GM18498 (cell line): ENCODE measurements at regions not wholly inside any gene's neighbourhood (a gene's known extent, or its start where the extent isn't known, plus 50 kb on each side); places are given as distances from the start of the nearest gene placed in this dataset.
A peak's percentile ranks its signal among the peaks of the same experiment; 100 is the strongest.

Experiments
- ATAC-seq: cut with Tn5 transposase; IDR thresholded peaks from one replicate; pipeline ENCODE4 v1.9.1; 2021; ENCODE audit warnings: mild to moderate bottlenecking, moderate library complexity; ENCODE audit not compliant: unreplicated experiment

DNA sequence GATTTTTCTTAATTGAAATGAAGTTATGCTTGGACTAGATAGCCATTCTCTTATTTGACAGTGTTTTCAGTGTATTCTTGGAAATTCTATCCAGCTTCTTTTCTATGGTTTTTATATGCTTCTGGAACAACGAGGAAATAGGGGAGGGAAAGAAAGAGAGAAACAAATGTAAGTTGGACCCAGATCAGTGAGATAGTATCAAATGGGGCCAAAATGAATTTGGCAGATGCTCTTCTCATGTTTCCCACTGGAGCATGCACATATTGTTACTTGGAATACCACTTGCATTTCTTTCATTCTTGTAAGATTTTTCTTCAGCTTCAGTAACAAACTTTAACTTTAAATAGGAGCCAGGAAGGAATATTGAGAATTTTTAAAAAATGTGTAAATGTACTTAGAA lies 312.3 kb downstream of the PRL start:
- no peak for ATAC-seq

DNA sequence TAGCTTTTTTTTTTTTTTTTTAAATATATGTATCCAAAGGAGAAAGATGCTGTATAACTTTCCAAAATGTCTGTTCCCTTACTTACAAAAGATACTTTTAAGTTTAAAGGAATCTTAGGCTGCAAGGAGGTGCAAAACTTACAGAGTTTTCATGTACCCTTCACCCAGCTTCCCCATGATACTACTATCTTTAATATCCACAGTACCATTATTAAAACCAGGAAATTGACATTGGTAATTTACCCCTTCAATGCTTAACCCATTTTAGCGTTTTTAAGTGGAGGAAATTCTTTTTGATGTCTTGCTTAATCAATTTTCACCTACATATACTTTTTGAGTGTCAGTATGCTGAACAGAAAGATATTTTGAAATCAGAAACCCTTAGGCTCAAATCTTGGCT lies 310.9 kb downstream of the PRL start:
- no peak for ATAC-seq

DNA sequence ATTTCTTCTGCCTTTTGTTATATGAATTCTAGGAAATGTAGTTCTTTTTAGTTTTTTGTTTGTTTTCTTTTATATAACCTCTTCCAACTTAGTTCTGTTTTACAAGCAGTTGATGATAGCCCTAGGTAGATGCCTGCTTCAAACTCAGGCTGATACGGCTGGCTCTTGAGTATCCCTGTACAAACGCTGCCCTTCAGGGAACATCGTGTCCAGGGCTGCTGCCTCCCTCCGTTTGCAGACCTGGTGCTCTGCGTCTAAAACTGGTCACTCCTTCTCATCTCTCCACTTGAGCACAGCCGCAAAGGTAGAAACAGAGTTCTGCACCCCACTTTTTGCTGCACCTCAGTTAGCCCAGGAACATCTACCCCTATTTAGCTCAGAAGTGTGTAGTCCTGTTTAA lies 310.1 kb downstream of the PRL start:
- no peak for ATAC-seq

DNA sequence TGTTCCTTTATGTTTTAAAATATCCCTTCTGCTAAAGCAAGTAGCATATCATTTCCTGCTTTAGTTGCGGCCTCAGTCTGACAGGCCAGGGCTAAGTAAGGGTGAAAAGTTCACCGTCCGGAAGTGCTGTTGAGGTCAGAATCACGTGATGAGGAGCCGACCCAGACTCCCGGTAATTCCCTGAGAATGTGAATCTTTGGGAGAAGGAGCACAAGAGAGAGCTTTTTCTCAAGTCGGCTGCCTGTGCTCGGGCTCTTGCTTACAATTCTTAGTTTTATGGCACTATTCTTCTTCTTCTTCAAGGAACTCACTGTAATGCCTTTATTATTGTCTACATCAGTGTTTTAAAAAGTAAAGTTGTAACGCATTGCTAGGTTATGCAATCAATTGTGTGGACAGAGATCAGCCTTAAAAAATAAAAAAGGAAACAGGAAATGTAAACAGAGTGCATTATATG lies 309.3 kb downstream of the PRL start:
- peak; percentile 93 for ATAC-seq

DNA sequence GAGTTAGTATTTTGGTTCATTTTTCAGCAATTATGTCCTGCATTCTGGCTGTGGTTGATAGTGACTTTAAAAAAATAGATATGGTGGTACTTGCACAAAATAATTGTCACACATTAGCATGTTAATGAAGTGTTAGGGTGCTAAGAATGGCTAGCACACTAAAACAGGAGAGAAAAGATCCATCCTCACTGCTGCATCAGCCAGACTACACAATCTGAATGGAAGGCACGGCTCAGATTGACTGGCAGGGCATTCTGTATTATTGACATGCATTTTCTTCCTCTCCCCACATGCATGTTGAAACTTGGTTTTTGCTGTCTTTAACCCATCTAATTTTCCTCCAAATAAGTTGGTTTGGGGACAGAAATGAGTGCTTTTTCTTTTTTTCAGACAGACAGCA lies 306.3 kb downstream of the PRL start:
- no peak for ATAC-seq

DNA sequence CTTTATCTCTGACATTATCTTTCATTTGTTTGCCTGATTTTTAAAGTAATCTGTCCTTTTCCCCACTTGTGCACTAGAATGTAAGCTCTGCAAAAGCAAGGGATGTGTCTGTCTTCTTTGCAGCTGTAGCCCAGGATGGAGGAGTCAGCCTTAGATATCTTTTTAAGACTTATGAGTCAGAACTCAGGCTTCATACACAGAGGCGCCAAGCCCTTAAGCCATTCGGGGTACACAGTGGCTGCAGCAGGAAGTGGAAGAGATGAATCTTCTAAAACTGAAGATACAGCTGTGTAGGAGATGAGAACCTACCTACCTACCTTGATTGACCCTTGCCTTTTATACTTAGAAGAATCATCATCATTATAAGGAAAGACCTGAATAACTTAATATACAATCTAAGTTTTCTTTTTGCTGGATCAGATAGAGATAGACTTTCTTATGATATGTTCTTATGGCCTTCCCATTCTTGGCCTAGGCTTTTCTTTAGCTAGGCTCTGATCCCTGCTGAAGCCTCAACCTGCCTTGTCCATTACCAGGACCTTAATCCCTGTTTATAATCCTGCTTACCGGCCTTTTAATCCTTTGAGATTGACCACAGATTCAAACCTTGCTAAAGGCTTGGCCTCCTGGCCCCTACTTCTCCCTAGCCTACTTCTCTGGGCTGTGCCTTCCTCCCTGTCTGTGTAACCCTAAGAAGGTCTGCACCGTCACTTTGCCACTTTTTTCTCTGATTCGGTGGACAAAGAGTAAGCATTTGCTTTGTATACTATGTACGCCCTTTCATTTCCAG lies 304.5 kb downstream of the PRL start:
- no peak for ATAC-seq

DNA sequence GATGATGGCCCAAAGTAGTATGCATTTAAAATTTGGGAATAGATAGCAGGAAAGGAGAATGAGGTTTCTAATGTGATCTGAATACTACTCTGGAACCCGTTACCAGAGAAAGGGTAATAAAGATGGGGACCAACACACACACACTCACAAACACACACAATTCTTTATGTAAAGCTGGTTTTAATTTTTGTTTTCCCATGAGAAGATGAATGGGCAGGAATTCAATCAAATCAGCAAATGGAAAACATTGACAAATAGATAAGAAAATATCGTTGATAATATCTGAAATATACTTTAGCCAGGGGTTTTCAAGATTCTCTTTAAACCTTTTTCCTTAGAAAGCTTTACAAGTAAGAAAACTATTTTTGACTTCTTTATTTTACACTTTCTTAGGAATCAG lies 303.0 kb downstream of the PRL start:
- ATAC-seq = no peak

DNA sequence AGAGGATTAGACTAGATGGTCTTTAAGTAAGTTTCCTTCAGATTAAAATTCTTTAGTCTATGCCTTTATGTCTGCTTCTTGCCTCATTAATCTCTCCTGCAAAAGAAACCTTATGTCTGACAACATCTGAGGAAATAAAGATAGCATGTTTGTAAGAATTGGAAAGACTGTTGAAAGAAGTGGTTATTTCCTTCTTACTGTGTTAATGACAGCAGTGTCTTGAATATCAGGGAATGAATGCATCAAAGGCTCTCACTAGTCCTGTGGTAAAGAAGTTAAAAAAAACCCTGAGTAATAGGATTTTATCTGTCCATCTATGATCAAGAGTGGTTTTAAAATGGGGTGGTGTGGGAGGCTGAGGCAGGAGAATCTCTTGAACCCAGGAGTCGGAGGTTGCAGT lies 302.0 kb downstream of the PRL start:
- ATAC-seq = no peak

DNA sequence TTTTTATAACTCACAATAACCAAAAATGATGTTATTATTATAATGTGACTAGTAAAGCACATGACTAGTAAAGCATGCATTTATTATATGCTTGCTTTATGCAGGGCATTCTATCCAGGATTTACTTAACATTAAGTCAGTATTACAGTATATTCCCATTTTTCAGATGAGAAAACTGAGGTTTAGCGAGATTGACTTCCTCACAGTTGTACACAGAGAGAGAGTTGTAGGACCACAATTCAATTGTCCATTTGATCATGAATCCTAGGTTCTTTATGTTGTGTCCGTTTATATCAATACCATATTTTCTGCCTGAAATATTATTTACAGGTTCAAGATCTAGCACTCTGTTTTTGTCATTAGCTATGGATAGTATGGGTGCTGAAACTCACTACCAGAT lies 301.5 kb downstream of the PRL start:
- no peak for ATAC-seq

DNA sequence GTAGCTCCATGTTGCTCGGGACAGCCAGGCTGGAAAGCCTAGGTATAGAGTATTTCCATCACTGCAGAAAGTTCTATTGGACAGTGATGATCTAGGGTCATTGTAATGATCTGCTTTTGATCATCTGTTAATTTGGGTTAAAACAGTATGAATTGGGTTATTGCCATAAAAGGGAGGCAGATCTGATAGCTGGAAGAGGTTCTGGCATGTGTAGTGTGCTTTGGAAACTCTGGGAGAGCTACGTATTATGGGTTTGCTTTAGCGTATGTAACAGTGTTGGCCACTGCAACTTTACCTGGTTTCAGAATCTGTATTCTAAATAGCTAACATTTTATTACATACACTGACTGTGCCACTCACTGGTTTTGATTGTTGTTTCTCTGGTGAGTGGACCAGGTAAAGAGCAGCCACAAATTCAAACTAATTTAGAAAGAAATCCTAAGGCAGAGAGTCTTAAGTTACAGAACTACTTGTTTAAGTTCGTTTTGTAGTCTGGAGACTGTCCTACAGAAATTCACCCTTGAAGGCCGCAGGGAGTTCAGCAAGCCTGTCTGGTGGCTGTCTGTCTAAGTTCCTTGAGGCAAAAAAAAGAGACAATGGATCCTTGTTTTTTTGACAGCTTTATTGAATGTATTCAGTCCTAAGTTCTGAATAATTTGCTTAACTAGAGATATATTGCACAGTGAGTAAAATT lies 300.3 kb downstream of the PRL start:
- ATAC-seq = no peak

DNA sequence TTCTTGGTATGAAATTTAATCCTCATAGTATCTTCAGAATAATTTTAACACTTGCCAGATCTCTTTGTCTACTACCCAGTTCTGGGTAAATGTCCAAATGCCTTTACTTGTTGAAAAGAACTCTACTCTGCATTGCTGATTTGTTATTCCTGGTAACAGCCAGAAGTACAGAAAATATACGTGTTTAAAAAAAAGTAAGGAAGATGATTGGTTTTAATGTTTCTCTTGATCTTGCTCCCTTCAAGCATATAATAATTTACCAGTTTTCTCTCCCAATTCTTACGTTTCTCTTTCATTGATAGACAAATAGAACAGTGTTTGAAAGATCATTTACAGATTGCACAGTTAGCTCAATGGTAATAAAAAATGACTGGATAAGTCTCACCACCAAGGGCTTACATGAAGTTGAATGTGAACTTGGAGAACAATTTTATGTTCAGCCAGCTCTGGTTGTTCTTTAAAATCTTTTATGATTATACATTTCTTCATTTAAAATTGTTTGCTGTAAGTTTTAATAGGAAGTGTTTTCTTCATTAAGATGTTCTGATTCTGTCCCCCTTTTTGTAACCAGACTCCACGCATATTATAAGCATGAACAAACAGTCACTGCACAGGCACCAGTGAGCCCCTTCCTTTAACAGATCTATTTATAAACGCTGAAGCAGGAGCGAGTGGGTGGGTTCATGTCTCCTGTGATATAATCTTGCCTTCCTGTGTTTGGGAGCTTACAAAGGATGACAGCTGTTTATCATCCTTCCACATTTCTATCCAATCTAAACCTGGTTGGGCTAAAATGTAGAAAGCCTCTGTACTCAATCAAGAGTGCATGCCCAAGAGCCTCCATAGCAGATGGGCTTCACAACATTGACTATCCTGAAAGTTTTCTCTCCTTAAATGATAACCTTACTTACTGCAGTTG lies 299.5 kb downstream of the PRL start:
- no peak for ATAC-seq

DNA sequence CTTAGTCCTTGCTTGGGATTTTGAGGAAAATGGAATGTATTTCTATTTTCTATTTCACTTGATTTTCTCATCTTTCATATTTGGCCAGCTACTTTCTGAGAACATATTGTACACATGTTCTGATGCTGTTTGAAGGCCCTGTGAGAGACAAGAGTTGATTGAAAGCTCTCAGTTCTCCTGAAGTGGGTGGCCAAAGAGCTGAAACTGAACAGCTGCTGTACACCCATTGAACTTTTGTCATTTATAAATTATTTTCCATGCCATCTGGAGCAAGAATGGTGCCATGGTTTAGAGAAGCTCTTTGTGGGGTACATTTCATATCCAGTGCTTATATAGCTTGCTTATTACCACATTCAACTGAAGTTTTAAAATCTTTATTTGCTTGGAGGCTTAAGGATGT lies 298.3 kb downstream of the PRL start:
- ATAC-seq = no peak

DNA sequence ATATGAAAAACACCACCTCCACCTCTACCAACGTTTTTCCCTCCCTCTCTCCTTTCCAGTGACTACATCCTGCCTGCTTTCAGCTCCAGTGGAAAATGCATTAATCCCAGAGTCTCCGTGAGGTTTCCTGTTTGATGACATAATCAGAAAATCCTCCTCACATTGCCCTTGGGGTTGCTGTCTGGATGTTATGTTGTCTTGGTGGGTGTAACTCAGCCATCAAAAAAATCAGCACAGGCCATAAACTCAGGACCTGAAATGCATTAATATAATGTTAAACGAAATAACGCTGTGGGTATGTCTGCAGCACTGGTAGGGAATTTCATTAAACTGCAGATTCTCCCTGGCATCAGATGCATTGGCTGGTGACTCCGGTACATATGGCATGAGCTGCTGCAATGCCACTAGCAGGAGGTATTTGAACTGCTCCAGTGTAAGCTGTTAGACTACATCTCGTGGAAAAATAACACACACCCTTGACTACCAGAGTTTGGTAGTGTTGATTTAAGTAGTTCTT lies 297.8 kb downstream of the PRL start:
- ATAC-seq = no peak

DNA sequence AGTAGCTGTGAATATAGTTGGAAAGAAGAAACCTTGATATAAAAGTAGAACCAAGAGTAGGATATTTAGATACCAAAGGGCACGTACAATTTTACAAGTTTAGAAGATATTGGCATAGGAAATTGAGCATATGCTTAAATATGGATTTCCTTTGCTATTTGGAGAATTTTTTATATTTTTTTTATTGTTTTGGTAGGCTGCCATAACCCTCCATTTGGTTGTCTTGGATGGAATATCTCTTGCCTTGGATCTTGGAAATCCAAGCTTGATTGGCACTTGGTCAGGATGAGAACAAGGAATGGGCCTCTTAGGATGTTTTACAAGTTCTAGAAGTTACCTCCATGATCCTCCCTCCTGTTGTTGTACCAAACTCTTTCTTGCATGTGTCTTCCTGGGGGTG lies 297.1 kb downstream of the PRL start:
- ATAC-seq = no peak

DNA sequence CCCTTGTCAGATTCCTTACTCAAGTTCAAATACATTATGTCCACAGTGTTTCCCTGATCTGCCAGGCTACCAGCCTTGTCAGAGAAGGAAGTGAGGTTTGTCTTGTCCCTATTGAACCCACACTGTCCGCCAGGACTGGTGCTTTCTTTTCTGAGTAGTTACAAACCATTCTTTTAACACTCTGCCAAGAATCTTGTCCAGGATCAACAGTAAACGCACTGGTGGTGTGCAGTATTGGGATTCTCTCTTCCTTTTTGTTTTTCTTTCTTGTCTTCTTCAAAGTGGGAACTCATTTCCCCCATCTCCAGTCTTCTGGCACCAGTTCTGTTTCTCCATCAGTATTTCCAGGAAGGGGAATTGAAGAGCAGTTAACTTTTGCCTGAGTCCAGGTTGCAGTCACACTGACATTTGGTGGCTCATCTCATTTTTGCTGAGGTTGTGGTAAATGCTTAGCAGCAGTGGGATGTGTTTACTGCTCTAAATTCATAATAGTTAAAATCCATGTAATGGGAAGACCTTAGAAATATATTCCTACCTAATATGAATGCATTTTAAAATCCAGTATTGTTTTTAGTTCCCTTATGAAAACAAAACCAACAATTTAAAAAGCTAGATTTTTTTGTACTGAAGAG lies 295.3 kb downstream of the PRL start:
- no peak for ATAC-seq

DNA sequence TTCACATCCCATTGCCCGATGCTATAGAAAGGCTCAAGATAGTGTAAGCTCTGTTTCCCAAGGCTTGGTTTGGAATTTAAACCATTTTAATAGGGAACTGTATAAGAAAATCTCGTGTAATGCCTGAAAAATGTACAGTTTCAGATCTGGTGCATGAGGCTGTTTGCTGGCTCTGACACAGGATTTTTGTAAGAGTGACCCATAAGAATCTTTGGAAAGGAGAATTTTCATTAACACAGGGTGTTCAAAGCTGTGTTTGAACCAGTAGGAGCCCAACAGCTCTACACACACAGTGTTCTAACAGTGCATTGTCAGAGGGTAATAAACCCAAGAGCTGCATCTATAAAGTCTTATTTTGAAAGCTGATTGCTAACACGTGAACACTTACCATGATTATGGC lies 293.5 kb downstream of the PRL start:
- no peak for ATAC-seq

DNA sequence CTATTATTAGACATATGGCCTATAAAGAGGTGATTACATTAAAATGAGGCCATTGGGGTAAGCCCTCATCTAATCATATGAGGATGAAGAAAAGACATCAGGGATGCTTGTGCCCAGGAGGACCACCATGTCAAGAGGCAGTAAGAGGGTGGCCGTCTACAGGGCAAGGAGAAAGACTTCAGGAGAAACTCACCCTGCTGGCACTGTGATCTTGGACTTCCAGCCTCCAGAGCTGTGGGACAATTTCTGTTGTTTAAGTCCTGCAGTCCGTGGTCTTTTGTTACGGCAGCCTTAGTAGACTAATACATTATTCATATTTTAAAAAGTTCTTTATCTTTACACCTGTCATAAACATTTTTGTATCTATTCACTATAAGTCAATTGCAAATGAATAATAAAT lies 290.0 kb downstream of the PRL start:
- no peak for ATAC-seq

DNA sequence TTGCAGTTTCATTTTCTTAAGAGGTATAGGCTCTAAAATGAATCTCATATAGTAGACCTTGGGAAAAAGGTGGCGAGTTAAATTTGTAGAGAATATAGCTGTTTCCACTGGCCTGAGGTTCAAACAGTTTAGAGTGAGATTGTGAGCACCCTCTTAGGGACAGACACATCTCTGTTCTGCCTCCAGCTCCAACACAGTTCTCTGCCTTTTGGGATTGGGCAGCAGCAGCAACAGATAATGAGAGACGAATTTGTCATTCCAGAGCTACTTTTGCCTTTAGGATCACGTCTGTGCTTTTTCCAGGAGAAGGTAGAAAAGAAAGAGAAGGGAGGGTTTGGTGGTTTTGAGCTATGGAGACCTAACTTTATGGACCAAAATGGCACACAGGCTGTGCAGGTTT lies 289.4 kb downstream of the PRL start:
- no peak for ATAC-seq

DNA sequence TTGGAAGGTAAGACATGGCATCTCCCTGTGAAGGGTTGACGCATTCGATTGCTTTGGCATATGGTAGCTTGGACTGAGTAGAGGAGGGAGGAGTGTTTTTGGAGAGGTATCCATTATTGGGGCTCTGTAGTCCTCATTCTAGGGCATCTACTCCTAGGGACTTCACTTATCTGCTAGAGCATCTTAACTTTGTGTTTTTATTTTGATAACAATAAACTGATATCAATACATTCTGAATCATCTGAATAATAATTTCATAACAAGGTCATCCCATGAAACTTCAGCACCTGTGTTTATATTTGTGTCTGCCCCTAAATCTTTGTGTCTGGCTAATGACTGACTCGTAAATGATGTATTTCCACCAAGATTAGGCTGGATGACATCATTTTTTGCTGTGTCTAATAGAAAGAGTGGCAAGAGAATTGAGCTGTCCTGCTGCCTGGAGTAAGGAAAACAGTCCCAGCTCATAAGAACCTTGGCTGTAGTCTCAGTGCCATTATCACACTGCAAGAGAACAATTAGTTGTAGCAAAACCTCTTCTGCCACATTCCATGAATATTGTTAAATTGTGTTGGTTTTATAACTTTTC lies 288.5 kb downstream of the PRL start:
- no peak for ATAC-seq

DNA sequence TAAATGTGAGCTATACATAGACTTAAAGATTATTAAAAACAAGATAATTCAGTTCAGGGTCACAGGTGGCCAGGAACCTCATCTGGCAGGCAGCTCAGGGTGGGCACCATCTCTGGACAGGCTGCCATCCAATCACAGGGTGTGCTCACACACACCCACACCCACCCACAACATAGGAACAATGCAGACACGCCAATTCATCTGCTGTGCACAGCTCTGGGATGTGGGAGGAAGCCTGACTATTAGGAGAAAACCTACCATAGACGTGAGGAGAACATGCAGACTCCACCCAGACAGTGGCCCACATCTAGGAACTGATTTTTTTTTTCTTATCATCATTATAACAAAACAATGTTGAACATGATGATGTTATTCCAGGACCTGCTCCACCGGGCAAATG lies 286.7 kb downstream of the PRL start:
- ATAC-seq = no peak

DNA sequence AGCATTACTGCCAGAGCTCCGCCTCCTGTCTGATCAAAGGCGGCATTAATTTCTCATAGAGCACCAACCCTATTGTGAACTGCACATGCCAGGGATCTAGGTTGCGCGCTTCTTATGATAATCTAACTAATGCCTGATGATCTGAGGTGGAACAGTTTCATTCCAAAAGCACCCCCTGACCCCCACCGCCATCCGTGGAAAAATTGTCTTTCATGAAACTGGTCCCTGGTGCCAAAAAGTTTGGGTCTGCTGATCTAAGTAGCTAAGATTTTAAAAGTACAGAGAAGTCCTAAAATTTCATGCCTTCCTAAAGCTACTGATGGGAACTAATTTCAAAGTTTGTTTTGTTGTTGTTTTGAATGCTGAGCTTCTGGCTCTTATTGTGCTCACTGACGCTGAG lies 281.6 kb downstream of the PRL start:
- ATAC-seq = no peak
